ENCODE measurements at regions not wholly inside any gene's neighbourhood (a gene's known extent, or its start where the extent isn't known, plus 50 kb on each side); places are given as distances from the start of the nearest gene placed in this dataset.
"Not testable (repeated sequence)": the region's sequence is repeated elsewhere in the genome, so short reads cannot be mapped to it uniquely, and the experiment has no call there.

DNA sequence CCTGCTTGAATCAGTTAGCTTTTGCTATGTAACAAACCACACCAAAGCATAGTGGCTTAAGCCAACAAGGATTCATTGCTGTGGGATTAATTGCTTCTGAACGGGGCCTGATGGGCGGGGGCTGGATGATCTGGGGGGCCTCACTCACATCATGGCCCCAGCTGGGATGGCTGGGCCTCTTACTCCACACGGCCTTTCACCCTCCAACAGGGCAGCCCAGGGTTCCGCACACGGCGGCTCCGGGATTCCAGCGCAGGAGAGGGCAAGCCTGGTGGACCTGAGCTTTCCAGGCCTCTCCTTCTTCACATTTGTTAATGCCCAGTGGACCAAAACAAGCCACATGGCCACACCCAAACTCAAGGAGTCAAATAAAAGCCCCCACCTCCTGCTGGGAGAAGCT lies 86.3 kb upstream of the PHLPP1 start:
- DNase-seq = no peak

DNA sequence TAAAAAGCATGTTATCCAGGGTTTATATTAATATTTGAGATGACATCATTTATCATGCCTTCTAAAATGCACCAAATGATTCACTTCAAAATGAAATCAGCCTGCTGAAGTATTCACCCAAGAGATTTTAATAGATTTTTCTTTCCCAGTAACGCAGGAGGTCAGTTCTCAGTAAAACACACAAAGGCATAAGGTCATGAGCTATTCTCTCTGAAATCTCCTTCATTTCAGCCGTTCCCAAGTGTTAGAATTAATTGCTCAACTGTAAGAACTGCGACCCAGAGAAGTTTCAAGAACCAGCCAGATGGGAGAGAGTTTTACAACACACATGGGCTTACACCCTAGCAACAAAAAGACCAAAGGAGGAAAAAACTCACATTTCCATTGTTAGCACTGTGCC lies 84.2 kb upstream of the PHLPP1 start:
- DNase-seq = no peak

DNA sequence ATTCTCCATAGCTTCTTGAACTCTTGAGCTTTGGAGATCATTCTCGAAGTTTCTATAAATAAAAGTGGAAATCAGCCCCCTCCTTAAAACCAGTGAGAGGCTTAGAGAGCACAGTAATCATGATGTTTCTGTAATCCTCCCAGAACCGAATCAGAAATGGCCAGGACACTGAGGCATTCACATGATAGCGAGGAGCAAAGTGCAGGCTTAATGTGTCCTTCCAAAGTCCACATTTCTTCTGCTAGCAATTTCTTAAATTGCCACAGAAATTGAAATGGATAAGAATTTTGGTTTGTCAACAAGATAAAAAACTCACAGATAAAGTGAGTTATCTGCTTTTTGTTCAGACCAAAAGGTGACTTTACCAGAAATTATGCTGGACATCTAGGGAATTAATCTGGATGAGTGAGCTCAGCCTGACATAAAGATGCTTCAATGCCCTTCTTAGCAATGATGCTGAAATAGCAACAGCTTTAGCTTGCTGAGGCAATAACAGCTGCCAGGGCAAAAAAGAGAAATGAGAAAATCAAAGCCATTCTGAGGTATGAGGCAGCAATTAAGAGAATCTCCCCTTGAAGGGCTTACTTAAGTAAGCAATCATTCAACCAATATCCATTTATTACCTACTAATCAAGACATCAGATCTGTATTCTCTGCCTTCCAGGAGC lies 82.4 kb upstream of the PHLPP1 start:
- no peak for DNase-seq

DNA sequence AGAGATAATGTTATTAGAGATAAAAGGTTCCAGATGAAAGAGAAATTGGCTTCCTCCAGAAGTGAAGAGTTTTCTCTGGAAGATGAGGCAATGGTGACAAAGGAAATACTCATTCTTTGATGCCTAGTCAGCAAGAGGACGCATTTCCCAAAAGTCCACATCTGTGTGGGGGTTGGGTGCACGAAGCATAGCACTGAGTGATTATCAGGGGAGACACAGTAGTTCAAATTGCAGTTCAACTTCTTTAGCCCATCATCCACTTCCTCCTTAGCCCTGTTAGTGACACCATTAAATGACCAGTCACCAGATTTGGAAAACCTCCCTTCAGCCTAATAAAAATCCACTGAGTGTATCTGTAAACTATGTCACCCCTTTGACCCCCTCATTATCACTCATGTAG lies 80.9 kb upstream of the PHLPP1 start:
- DNase-seq = no peak

DNA sequence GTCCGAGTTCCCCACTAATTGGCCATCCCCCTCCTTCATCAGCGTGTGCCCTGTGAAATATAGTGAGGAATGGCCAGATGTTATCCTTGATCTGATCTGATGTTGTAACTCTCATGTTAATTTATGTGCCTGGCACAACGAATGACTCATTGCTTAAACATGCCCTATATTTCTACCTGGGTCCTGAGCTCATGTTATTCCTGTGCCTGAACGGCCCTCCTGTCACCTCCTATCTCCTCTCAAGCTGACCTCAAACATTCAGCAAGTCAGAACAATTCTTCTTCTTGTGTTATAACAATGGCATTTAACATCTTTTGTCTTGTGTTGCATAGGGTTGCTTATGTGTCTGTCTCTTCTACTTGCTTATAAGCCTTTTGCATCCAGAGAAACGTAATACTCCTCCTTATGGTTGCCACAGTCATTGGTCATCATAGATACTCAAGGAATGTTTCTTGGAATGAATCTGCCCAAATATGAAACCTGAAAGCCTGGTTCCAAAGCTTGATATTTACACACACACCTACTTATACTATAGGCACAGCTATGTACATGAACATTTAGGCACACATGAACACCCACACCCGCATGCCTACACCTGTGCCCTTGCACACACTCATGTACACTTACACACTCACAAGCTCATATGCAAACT lies 80.2 kb upstream of the PHLPP1 start:
- no peak for DNase-seq

DNA sequence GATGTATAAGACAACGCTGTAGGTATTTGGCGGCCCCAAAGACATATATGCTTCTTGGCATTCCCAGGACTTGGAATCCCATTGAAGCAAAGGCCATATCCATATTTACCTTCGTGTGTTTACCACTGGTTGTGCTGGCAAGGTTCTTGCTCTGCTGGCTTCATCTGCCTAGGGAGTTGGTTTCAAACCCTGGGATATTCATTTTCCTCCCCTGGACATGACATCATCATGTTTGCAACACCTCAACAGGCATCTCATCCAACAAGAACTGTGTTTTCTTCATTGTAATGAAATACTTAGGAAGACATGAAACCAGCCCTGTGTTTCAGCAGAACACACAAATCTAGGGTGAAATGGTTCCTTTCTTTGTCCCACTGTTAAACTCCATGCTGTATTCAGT lies 77.9 kb upstream of the PHLPP1 start:
- DNase-seq = no peak

DNA sequence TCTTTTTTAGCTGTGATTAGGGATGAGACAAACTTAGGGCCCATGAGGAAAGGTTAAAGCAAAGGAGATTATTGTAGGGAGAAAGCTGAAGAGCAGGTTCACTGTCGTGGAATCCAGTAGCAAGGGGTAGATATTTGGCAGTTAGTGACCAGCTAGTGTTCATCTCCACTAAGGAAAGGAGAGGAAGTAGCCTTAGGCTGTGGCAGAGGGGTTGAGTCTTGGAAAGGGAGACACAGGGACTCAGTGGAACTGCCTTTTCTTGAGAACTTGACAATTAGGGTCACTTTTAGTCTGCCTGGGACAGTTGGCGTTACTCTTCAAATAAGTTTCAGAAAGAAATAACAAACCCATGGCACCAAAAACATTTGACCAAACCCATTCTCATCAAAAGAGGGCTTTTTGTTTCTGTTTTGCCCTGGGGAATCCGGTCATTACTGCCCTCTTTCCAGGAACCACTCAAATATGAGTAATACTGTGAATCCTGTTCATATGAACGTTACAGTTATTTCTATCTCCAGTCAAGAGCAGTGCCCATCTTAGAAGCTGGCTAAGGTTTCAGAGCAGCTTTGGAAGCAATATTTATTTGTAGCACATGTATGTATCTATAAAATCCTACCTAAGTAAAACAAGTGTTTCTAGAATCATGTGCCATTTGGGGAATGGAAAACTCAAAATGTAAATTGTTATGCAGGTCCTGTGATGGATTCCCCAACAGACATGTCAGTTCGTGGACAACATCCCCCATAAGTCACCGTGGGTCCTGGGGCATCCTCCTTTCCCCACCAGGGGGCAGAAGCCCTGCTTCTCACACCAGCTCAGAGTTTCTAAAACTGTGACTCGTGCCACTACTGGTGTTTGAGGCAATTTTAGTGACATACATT lies 77.3 kb upstream of the PHLPP1 start:
- DNase-seq = peak; percentile 51

DNA sequence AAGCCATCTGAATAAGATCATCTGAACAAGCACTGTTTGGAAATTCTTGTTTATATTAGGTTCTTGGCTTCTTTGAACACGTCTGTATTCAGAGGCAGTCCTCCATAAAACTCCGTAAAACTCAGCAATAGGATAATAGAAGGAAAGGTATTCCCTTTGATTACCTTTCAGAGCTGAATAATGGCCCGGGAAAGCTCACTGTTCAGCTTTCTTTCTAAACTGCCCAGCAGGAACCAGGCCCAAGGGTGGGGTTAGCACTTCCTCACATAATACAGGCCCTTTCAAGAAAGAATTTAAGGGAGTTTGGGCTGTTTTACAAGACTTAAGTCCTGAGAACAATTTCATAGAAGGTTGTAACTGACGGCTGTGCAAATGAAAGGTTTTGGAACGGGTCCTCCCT lies 72.2 kb upstream of the PHLPP1 start:
- no peak for DNase-seq

DNA sequence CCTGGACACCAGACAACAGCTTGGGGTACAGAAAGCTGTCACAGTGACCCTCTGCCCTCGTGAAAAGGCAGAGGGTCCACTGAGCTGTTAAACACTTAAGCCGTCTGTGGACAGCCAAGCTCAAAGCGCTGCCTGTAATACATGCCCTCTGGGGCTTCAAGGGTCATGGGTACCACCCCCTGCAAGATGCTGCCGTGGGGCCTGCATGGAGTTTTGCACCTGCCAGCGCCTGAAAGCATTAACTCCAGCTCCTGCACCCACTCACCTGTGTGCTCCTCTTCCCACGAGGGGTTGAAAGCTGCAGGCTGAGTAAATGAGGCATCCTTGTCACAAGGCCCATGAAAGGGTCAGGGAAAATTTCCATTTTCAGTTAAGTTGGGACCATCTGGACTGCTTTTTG lies 70.6 kb upstream of the PHLPP1 start:
- DNase-seq = no peak

DNA sequence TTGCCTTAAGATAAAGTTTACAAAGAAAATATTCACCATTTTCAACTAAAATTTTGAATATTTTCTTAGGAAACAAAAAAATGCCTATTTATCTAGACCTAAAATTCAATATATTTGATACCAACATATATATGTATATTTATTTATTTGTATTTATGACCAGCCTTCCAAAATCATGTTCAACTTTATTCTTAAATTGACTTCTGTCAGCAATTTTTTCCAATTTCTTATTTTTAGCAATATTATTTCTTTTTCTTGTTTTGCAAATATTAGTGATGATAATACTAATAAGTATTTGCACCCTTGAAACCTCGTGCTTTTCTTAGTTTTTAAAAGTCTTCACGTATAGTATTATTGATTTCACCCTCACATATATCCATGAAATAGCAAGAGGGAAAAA lies 68.2 kb upstream of the PHLPP1 start:
- no peak for DNase-seq

DNA sequence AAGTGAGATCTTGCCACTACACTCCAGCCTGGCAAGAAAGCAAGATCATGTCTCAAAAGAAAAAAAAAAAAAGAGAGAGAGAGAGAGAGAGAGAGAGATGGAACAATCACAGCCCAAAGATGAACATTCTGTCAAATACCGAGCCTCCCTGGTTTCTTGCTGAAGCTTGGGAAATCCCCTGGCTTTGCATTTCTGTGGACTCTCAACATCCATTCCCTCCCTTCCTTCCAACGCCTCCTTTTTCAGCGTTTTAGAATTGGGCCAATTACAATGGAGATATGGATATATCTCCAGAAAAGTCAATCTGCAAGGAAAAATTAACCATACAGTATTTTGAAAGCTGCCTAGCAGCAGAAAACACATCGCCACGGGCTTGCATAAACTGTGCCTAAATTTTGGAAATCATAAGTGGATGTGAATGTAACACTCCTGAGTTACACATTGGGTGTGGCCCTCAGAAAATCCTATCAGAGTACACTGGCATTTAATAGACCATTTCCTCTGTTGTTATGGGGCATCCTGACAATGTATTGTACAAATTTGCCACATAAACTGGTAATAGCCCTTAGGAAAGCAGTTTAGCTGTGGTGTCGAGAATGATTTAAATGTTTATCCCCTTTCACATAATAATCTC lies 67.2 kb upstream of the PHLPP1 start:
- DNase-seq = no peak

DNA sequence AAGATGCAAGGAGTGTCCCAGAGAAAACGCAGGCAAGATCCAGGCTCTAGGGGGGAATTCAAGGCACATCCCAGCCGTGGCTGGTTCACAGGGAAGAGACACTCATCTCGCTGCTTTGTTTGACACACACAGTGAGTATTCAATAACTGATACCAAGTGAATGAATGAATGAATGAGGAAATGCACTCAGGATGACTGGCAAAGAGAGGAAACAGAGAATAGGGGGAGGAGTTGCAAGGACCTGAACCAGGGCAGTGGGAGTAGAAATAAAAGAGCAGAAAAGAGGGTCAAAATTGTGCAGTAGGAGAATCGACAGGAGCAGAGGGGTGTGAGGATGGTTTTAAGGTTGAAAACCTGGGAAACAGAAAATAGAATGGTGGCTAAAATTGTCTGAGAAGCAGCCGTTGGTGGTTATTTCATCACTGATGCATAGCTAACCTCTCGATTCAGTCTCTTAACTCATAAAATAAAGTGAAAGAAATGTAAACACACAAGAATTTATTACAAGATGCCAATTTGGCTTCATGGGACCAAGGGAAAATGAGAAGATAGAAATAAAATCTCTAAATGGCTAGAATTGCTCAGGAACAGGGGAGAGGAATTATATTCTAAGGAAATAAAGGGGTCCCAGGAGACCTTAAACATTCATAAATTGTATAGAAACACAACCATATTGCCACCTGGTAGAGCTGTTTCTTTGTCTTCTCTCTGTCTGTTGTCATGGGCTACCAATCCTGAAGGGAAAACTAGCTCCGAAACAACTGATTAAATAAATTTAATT lies 63.9 kb upstream of the PHLPP1 start:
- DNase-seq = no peak

DNA sequence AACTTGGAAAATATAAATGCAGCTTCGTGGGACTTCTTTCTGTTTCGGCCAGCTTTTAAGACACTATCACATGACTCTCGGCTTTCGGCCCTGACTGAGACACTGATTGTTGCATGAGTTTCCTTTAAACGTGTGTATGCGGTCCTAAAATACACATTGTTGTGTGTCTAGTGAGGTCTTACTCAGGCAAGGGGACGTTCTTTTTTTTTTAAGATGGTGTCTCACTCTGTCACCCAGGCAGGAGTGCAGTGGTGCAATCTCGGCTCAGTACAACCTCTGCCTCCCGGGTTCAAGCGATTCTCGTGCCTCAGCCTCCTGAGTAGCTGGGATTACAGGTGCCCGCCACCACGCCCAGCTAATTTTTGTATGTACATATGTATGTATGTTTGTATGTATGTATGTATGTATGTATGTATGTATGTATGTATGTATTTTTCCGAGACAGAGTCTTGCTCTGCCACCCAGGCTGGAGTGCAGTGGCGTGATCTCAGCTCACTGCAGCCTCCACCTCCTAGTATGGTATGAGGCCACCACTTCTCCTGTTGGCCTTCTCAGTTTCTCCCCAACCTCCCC lies 63.2 kb upstream of the PHLPP1 start:
- not testable (repeated sequence) for DNase-seq

DNA sequence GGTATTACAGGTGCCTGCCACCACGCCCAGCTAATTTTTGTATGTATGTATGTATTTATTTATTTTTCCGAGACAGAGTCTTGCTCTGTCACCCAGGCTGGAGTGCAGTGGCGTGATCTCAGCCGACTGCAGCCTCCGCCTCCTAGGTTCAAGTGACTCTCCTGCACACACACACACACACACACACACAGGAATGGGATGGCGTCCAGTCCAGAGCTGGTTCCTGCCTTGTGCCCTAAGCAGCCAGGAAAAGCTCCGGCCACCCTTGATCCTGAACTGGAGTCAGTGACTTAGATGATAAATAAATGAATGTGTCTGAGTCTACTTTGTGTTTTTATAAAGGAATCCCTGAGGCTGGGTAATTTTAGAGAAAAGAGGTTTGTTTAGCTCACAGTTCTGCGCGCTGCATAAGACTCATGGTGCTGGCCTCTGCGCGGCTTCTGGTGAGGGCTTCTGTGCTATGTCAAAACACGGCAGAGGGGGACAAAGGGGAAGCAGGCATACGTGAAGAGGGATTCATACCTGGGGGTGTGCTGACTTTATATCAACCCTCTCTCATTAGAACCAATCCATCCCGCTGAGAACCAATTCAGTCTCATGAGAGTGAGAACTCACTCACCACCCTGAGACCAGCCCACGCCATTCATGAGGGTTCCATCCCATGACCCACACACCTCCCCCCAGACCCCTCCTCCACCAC lies 59.7 kb upstream of the PHLPP1 start:
- DNase-seq = no peak

DNA sequence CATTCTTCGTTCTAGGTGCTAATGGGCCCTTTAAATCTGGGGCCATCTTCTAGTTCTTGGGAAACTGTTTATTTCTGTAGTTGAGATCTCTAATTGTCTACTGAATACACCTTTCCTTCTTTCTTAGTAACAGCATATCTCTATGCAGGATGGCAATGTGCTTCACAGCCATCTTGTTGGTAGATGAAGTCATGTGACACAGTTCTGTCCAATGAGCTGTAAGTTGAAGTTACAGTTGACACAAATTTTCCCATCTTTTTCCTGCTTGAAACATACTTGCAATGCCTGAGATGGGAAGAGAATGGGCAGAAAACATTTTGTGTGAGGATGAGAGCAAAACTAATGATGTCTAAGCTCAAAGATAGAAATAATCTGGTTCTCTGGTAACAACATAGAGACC lies 57.3 kb upstream of the PHLPP1 start:
- DNase-seq = no peak

DNA sequence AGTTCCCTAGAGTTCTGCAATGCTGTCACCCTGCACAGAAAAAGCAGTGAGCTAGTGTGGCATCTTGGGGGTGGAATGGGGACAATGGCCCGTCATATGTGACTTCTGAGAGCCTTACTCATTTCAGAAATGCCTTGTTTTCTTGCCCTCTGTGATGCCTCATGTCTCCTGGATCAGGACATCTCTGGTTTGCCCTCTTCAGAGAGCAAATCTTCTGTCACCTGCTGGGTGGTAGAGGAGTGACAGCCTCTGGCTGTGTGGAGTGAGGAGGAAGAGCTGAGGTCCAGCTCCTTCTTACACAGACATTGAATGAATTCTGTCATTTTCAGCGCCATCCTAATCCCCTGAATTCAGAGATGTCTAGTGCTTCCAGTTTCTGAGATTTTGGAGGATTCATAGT lies 55.6 kb upstream of the PHLPP1 start:
- no peak for DNase-seq

DNA sequence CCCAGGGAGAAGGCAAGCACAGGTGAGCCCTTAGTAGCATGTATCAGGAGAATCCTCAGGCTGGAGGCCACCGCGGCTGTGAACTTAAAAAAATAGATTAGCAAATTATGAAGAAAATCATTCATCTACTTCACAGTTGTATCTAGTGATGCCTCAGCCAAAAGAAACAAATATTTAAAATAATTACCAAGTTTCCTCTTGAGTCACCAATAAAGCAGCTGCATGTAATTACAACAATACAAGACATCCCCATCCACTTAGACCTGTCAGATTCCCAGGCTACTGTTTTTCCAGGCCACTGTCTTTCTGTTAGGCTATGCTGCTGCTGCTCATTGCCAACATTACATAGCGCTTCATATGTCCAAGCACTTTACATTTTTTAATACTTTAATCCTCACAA lies 54.6 kb upstream of the PHLPP1 start:
- DNase-seq = no peak

DNA sequence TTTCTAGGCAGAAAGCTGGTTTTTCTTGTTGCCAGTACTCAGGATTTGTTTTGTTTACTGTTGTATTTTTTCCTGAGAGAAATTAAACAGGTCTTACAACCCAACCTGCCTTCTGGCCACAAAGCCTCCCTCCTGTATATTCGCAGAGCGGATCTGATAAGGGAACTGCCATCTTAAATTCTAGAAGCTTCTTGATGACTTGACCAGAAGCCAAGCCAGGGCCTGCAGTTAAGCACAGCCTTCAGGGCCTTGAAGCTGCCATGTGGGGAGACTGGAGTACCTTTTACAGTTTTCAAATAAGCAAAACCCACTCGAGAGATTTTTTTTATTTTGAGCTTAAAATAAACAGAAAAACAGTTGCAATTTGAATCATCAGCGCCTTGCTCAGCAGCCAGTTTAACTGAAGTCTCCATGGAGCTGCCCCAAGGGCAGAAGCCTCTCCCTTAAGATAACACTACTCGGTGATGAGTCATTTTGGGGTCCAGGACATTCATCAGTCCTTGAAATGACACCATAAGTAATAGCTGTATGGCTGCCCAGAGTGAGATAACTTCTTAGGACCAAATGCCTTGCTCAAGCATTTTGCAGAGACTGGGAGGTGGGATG lies 51.5 kb upstream of the PHLPP1 start:
- no peak for DNase-seq

DNA sequence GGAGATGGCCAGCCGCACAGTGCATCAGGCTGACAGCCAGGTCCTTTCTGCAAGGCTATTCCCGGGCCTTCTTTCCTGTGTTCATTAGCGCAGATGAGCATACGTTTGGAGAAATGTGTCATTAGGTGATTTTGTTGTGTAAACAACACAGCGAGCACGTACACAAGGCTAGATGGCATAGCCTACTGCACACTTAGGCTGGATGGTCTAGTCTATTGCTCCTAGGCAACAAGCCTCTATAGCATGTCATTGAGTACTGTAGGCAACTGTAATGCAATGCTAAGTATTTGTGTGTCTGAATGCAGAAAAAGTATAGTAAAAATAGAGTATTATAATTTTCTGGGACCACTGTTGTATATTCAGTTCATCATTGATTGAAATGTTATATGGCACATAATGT lies 50.9 kb upstream of the PHLPP1 start:
- DNase-seq = no peak

DNA sequence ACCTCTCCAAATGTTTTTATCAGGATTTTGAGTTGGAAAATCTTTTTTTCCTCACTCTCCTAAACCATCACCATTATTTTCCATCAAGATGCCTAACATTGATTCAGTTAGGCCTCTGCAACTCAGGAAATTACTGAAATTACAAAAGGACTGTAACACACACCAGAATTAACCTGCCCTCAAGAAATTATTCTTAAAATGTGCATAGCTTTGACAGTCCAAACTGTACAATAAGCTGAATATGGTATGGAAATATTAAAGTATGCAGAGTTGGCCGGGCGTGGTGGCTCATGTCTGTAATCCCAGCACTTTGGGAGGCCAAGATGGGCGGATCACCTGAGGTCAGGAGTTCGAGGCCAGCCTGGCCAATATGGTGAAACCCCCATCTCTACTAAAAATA lies 50.2 kb upstream of the PHLPP1 start:
- DNase-seq = no peak
